NOMO-1 (cell line): ENCODE measurements at regions not wholly inside any gene's neighbourhood (a gene's known extent, or its start where the extent isn't known, plus 50 kb on each side); places are given as distances from the start of the nearest gene placed in this dataset.

ENCODE experiments used
- DNase-seq, 2 experiments: peaks; one replicate each; lab custom pipeline; 2025; ENCODE audit not compliant: unreplicated experiment in 2 of 2; lab: John Stamatoyannopoulos, UW

DNA sequence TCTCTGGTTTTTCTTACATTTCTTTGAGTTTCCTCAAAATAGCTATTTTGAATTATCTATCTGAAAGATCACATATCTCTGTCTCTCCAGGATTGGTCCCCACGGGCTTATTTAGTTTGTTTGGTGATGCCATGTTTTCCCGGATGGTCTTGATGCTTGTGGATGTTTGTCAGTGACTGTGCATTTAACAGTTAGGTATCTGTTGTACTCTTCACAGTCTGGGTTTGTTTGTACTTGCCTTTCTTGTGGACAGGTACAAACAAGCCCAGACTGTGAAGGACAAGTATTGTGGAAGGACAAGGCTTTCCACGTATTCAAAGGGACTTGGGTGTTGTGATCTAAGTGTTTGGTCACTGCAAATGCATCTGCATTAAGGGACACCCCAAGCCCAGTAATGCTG lies 49.9 kb upstream of the TOP1 start:
- DNase-seq: no peak
